ENCODE measurements at regions not wholly inside any gene's neighbourhood (a gene's known extent, or its start where the extent isn't known, plus 50 kb on each side); places are given as distances from the start of the nearest gene placed in this dataset.
A peak's percentile ranks its signal among the peaks of the same experiment; 100 is the strongest.

- Histone ChIP-seq H3K4me3 (replicated peaks in 1 of 3; ENCODE audit: low read depth in 2 of 3, low read length in 3 of 3) (no peak overlapping the region), H3K36me3 (replicated peaks in 1 of 2; ENCODE audit: control insufficient read depth in 1 of 2, insufficient read depth in 2 of 2, low read length in 2 of 2) (no peaks in the 10 kb centered on the region), H3K27me3 (ENCODE audit: control insufficient read depth in 2 of 2, insufficient read depth in 2 of 2, low read length in 2 of 2) (peaks cover 0 to 14% of the 10 kb centered on the region in 2 donors), H3K79me2 (ENCODE audit: insufficient read depth, low read length) (peaks cover 2% of the 10 kb centered on the region), H4K20me1 (ENCODE audit: insufficient read depth, low read length) (no peaks in the 10 kb centered on the region), H3K27ac (ENCODE audit: low read depth in 1 of 2, low read length in 2 of 2) (no peak overlapping the region), H3K4me2 (replicated peaks; ENCODE audit: extremely low read depth, low read length, poor library complexity, severe bottlenecking) (no peak overlapping the region), H2AFZ (ENCODE audit: insufficient read depth, low read depth, low read length, poor library complexity, severe bottlenecking) (peak overlapping the region; percentile 98), H3K9ac (ENCODE audit: insufficient read depth, low read length, poor library complexity, severe bottlenecking) (no peak overlapping the region), H3K4me1 (ENCODE audit: control insufficient read depth in 1 of 2, insufficient read depth in 2 of 2, low read length in 2 of 2) (peaks cover 15 to 19% of the 10 kb centered on the region in 2 donors), H3K9me3 (replicated peaks in 1 of 2; ENCODE audit: control insufficient read depth in 1 of 2, insufficient read depth in 1 of 2, low read length in 2 of 2) (peaks cover 41 to 42% of the 10 kb centered on the region in 2 donors)
- Mint-ChIP-seq H3K4me1 (peaks cover 22% of the 10 kb centered on the region), H3K27me3 (ENCODE audit: low read depth in 3 of 3) (peaks cover 3 to 17% (median 9%) of the 10 kb centered on the region in 3 donors), H3K9me3 (peaks cover 32 to 57% (median 51%) of the 10 kb centered on the region in 7 donors), H3K36me3 (peaks cover 0 to 9% of the 10 kb centered on the region in 2 donors), H3K4me3 (peak overlapping the region in 1 of 2 donors; percentile 79), H3K27ac (no peak overlapping the region)
- intact Hi-C loops (cut with micrococcal nuclease): loop anchor here (5.0 kb wide), 1 partner anchor 59 kb away; the partner anchor contains the start of gene ZNF467 (in 2 of the 2)
- 100% methylated on average over 11 of the region's 16 CpGs for WGBS (ENCODE audit: insufficient coverage)
- TF ChIP-seq CTCF (IDR thresholded peaks at IDR 0.05): no peak
- DNase-seq: no peak
Observed at GRCh38 chr7:149713061-149713730, 60.2 kb downstream of the ZNF467 start.

DNA sequence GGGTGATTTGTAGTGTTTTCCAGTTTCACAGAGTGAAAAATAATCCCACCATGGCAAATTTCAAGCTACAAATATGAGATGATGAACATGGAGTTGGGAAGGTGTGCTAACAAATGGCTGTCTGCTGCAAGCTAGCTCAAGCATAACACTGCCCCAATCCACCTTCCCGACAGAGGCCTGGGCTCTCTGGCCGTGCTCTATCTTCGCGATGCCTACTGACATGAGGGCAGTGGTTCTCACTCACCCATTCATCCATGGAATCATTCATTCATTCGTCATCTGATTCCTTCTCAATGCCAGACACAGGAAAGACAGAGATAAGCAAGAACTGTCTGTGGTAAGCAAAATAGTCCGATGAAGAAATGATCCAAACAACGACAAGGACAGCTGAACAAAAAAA is 65.4 kb downstream of the ZNF467 start:
- peaks cover 0 to 9% of the 10 kb centered on the region in 2 donors for H3K36me3 Mint-ChIP-seq
- 100% methylated on average over 2 of the region's 7 CpGs for WGBS (ENCODE audit: insufficient coverage)

More for the DNA sequence above, 65.4 kb downstream of the ZNF467 start:
- H3K4me1 Mint-ChIP-seq: peaks cover 16% of the 10 kb centered on the region
- no peak overlapping the region for H3K27ac Mint-ChIP-seq
- H3K9ac ChIP-seq (ENCODE audit: insufficient read depth, low read length, poor library complexity, severe bottlenecking): no peak overlapping the region
- DNase-seq: no peak
- no peak overlapping the region for H3K4me2 ChIP-seq (replicated peaks; ENCODE audit: extremely low read depth, low read length, poor library complexity, severe bottlenecking)
- H2AFZ ChIP-seq (ENCODE audit: insufficient read depth, low read depth, low read length, poor library complexity, severe bottlenecking): peak overlapping the region; percentile 13
- peaks cover 0 to 9% (median 7%) of the 10 kb centered on the region in 3 donors for H3K27me3 Mint-ChIP-seq (ENCODE audit: low read depth in 3 of 3)
- no peak overlapping the region for H3K27ac ChIP-seq (ENCODE audit: low read depth in 1 of 2, low read length in 2 of 2)
- H3K4me3 Mint-ChIP-seq: no peak overlapping the region
- H4K20me1 ChIP-seq (ENCODE audit: insufficient read depth, low read length): no peaks in the 10 kb centered on the region
- peaks cover 40 to 64% (median 52%) of the 10 kb centered on the region in 7 donors for H3K9me3 Mint-ChIP-seq
- no peaks in the 10 kb centered on the region for H3K79me2 ChIP-seq (ENCODE audit: insufficient read depth, low read length)
- intact Hi-C loops (cut with micrococcal nuclease): no loop called here
- no peak for TF ChIP-seq CTCF (IDR thresholded peaks at IDR 0.05)
- H3K4me3 ChIP-seq (replicated peaks in 1 of 3; ENCODE audit: low read depth in 2 of 3, low read length in 3 of 3): no peak overlapping the region
- H3K36me3 ChIP-seq (replicated peaks in 1 of 2; ENCODE audit: control insufficient read depth in 1 of 2, insufficient read depth in 2 of 2, low read length in 2 of 2): no peaks in the 10 kb centered on the region
- peaks cover 33 to 45% of the 10 kb centered on the region in 2 donors for H3K9me3 ChIP-seq (replicated peaks in 1 of 2; ENCODE audit: control insufficient read depth in 1 of 2, insufficient read depth in 1 of 2, low read length in 2 of 2)
- H3K27me3 ChIP-seq (ENCODE audit: control insufficient read depth in 2 of 2, insufficient read depth in 2 of 2, low read length in 2 of 2): peaks cover 0 to 2% of the 10 kb centered on the region in 2 donors
- H3K4me1 ChIP-seq (ENCODE audit: control insufficient read depth in 1 of 2, insufficient read depth in 2 of 2, low read length in 2 of 2): peaks cover 0 to 15% of the 10 kb centered on the region in 2 donors

Measured in CD14-positive monocyte (primary cell).